Endothelial cell of umbilical vein (primary cell): ENCODE measurements at regions not wholly inside any gene's neighbourhood (a gene's known extent, or its start where the extent isn't known, plus 50 kb on each side); places are given as distances from the start of the nearest gene placed in this dataset.

Experiments used
- BruUV-seq: library from RNA; stranded (reverse); fragments of 400-500 nt; replicated peaks from 2 replicates; lab custom pipeline; 2021; lab: Mats Ljungman, UMichigan
- CTCF ChIA-PET: fragments of 300-600, 350-600 bp; sonication (Branson Sonifier 250); formaldehyde crosslinking; loops from one replicate; lab custom pipeline; 2021; ENCODE audit warnings: antibody characterized with exemption, inconsistent platforms; lab: Charles Lee
- POLR2A ChIA-PET: fragments of 300-600, 350-600 bp; sonication (Branson Sonifier 250); formaldehyde crosslinking; loops from one replicate; lab custom pipeline; 2021; ENCODE audit warnings: antibody characterized with exemption, inconsistent platforms; lab: Charles Lee
- DNase-seq: peaks from one replicate; pipeline ENCODE4 v3.0.0-alpha.2; 2011; ENCODE audit warnings: low read depth, low spot score
- FAIRE-seq: peaks from 2 replicates; lab custom pipeline; 2011; peaks lifted over from hg19 to GRCh38; lab: Jason Lieb, UNC
- H2AFZ ChIP-seq: 2 replicates; pipeline ENCODE4 v1.6.0; 2012; ENCODE audit warnings: low read depth, low read length, control low read depth, inconsistent platforms
- H3K27ac ChIP-seq: 2 replicates; pipeline ENCODE4 v1.5.1; 2011; ENCODE audit warnings: low read depth, mild to moderate bottlenecking, control low read depth, low read length, moderate library complexity; ENCODE audit not compliant: insufficient read depth
- H3K27me3 ChIP-seq, 2 experiments: 2 replicates each; pipeline versions ENCODE4 v1.6.0 to v1.6.1; 2011; ENCODE audit warnings: low read length in 2 of 2, mixed read lengths in 1 of 2; ENCODE audit not compliant: control insufficient read depth in 2 of 2, insufficient read depth in 2 of 2
- H3K36me3 ChIP-seq, 2 experiments: 2 replicates in 1 of 2; 3 replicates in 1 of 2; pipeline ENCODE4 v1.5.1; 2011; ENCODE audit warnings: low read length in 2 of 2, mild to moderate bottlenecking in 1 of 2, moderate library complexity in 1 of 2; ENCODE audit not compliant: control insufficient read depth in 2 of 2, insufficient read depth in 2 of 2; ENCODE audit errors: extremely low read depth in 1 of 2
- H3K4me1 ChIP-seq: 3 replicates; pipeline ENCODE4 v1.5.1; 2011; ENCODE audit warnings: mild to moderate bottlenecking, low read length; ENCODE audit not compliant: control insufficient read depth, insufficient read depth; ENCODE audit errors: extremely low read depth
- H3K4me2 ChIP-seq: 2 replicates; pipeline ENCODE4 v1.6.1; 2011; ENCODE audit warnings: low read length, control low read depth, mixed read lengths; ENCODE audit not compliant: insufficient read depth
- H3K4me3 ChIP-seq, 3 experiments: fragments of 200-600 bp in 1 of 3; sonication (generic), shearing (Covaris generic) in 1 of 3; replicated peaks in 1 of 3; 2 replicates each; pipeline ENCODE4 v1.5.1; 2011 to 2016; ENCODE audit warnings: control low read depth in 3 of 3, low read length in 3 of 3, mild to moderate bottlenecking in 2 of 3, inconsistent platforms in 1 of 3, low read depth in 1 of 3, moderate library complexity in 1 of 3; ENCODE audit not compliant: insufficient read depth in 1 of 3
- H3K79me2 ChIP-seq: 2 replicates; pipeline ENCODE4 v1.6.0; 2012; ENCODE audit warnings: low read length, inconsistent platforms; ENCODE audit not compliant: control insufficient read depth, insufficient read depth
- H3K9ac ChIP-seq: replicated peaks from 2 replicates; pipeline ENCODE3; 2011; ENCODE audit warnings: low read length, control low read depth; ENCODE audit not compliant: insufficient read depth; ENCODE audit errors: extremely low read depth
- H3K9me1 ChIP-seq: replicated peaks from 3 replicates; pipeline ENCODE4 v1.6.0; 2011; ENCODE audit warnings: mild to moderate bottlenecking, low read length; ENCODE audit not compliant: control insufficient read depth, insufficient read depth; ENCODE audit errors: extremely low read depth
- H3K9me3 ChIP-seq: replicated peaks from 2 replicates; pipeline ENCODE4 v1.5.1; 2012; ENCODE audit warnings: low read length, inconsistent platforms; ENCODE audit not compliant: control insufficient read depth, insufficient read depth
- H4K20me1 ChIP-seq: replicated peaks from 2 replicates; pipeline ENCODE3; 2011; ENCODE audit warnings: mild to moderate bottlenecking, low read length; ENCODE audit not compliant: control insufficient read depth, insufficient read depth; ENCODE audit errors: extremely low read depth
- EZH2 ChIP-seq: IDR thresholded peaks from 2 replicates; pipeline ENCODE4 v1.6.1; 2012; ENCODE audit warnings: borderline replicate concordance, low read depth, mild to moderate bottlenecking, moderate library complexity, low read length, inconsistent platforms; ENCODE audit not compliant: severe bottlenecking
- GATA2 ChIP-seq: IDR thresholded peaks from 2 replicates; pipeline ENCODE4 v1.7.0; 2011; ENCODE audit warnings: low read depth, mild to moderate bottlenecking, moderate library complexity, mixed read lengths, low read length; ENCODE audit not compliant: insufficient read length, insufficient read depth
- MYC ChIP-seq: IDR thresholded peaks from one replicate; pipeline ENCODE4 v1.6.1; 2011; ENCODE audit warnings: mild to moderate bottlenecking, low read depth, low read length
- POLR2A ChIP-seq: IDR thresholded peaks from 2 replicates; pipeline ENCODE4 v1.6.1; 2012; ENCODE audit warnings: low read depth, mild to moderate bottlenecking, control low read depth, low read length
- POLR2AphosphoS5 ChIP-seq: IDR thresholded peaks from 2 replicates; pipeline ENCODE4 v1.6.1; 2012; ENCODE audit warnings: low read depth, mild to moderate bottlenecking, control low read depth, low read length, moderate library complexity; ENCODE audit not compliant: insufficient read depth
- dilution Hi-C: fragments of 300-500 bp; cut with MboI; formaldehyde crosslinking; loops from one replicate; pipeline ENCODE4 v1.15.0; 2019; ENCODE audit warnings: low sequenced_read_pairs; ENCODE audit not compliant: extremely low pct_ligation_motif_present
- intact Hi-C: fragments of 100-400 bp; cut with micrococcal nuclease; formaldehyde crosslinking; loops from one replicate; pipeline ENCODE4 v1.10.0; 2022
- TF ChIP-seq, protein P1 (sequence below): IDR thresholded peaks from 2 replicates; pipeline ENCODE4 v1.6.1; 2011; ENCODE audit not compliant: insufficient read depth, insufficient read length

DNA sequence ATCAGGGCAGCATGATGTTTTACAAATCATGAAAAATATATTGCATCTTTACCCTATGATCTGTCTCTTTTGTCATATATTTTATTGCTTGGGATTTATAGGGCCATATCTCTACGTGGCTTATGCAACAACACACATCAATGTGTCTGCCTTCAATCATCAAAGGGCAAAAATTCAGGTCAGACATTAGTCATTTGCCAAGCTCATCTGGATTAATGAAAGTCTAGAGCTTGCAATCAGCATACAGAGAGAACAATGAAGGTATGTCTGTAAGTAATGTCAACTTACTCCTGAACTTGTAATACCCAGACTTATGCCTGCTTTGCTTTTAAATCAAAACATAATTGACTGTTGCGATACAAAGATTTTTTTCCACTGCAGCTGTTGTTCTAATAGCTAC is 282.7 kb downstream of the HAO1 start:
- H3K9ac ChIP-seq = no peak overlapping the region
- ChIA-PET POLR2A (no interaction called here), CTCF (interaction anchor here (1.0 to 1.6 kb wide), 5 partner anchors 10 to 201 kb away, joined by 3 to 5 read pairs (median 4); no protein-coding TSS in a partner anchor)
- TF ChIP-seq EZH2 (no peak), MYC (no peak), GATA2 (no peak), POLR2AphosphoS5 (no peak)
- TF ChIP-seq, protein P1, sequence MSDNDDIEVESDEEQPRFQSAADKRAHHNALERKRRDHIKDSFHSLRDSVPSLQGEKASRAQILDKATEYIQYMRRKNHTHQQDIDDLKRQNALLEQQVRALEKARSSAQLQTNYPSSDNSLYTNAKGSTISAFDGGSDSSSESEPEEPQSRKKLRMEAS = no peak
- no peaks in the 10 kb centered on the region for H3K27me3 ChIP-seq
- BruUV-seq = no TSS peak
- H4K20me1 ChIP-seq = no peaks in the 10 kb centered on the region
- no peak overlapping the region for H3K27ac ChIP-seq
- no peak overlapping the region for H3K4me3 ChIP-seq
- no peaks in the 10 kb centered on the region for H3K4me1 ChIP-seq
- FAIRE-seq = no peak
- intact Hi-C loops (no loop called here), dilution Hi-C loops (no loop called here)
- no peaks in the 10 kb centered on the region for H3K9me3 ChIP-seq
- no peaks in the 10 kb centered on the region for H3K36me3 ChIP-seq
- H2AFZ ChIP-seq = no peak overlapping the region
- DNase-seq = no peak
- H3K79me2 ChIP-seq = no peaks in the 10 kb centered on the region
- no peak overlapping the region for H3K4me2 ChIP-seq
- no peaks in the 10 kb centered on the region for H3K9me1 ChIP-seq

DNA sequence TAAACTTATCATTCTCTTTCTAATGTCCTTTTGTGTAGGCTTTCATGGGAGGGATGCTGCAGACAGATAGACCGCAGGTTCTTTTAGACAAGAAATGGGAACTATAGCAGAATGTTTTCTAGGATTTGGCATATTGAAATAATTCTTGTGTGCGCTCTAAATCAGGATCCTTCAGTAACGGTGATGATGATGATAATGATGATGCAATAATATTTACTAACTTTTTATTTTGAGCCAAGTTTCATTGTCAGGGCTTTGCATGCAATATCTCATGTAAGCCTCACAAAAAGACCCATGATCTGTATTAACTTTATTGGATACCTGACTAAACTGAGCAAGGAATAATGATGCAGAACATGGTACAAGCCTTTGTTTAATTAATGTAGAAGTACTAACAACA is 280.1 kb downstream of the HAO1 start:
- H3K79me2 ChIP-seq = no peaks in the 10 kb centered on the region
- intact Hi-C loops = no loop called here
- no TSS peak for BruUV-seq
- DNase-seq (no peak), FAIRE-seq (no peak)
- ChIA-PET CTCF (no interaction called here), POLR2A (no interaction called here)
- H3K9me1 ChIP-seq = no peaks in the 10 kb centered on the region
- no peak overlapping the region for H3K4me3 ChIP-seq
- no peak overlapping the region for H3K4me2 ChIP-seq
- H3K27ac ChIP-seq = no peak overlapping the region
- no peaks in the 10 kb centered on the region for H3K9me3 ChIP-seq
- dilution Hi-C loops = no loop called here
- H3K36me3 ChIP-seq = no peaks in the 10 kb centered on the region
- TF ChIP-seq MYC = no peak
- no peak for TF ChIP-seq POLR2A
- H2AFZ ChIP-seq = no peak overlapping the region
- no peak overlapping the region for H3K9ac ChIP-seq
- H3K27me3 ChIP-seq = no peaks in the 10 kb centered on the region
- peaks cover 4% of the 10 kb centered on the region for H3K4me1 ChIP-seq
- H4K20me1 ChIP-seq = no peaks in the 10 kb centered on the region
